Prostate gland (tissue), 2 donors: ENCODE measurements at regions not wholly inside any gene's neighbourhood (a gene's known extent, or its start where the extent isn't known, plus 50 kb on each side); places are given as distances from the start of the nearest gene placed in this dataset.

ENCODE experiments used
- DNase-seq: peaks from one replicate; pipeline ENCODE4 v3.0.0-alpha.2; 2019; ENCODE audit warnings: low spot score
- H3K27ac ChIP-seq, 2 donors: fragments of 200-600 bp; sonication (generic); 2 replicates each; pipeline ENCODE4 v1.5.1; 2017 to 2019
- H3K27me3 ChIP-seq: fragments of 200-600 bp; sonication (generic); replicated peaks from 2 replicates; pipeline ENCODE4 v1.5.1; 2019; ENCODE audit not compliant: insufficient read depth
- H3K36me3 ChIP-seq, 2 donors: fragments of 200-600 bp; sonication (generic); 1 replicate in 1 of 2; 2 replicates in 1 of 2; pipeline versions ENCODE4 v1.5.1 to v1.8.1; 2017 to 2019
- H3K4me1 ChIP-seq: fragments of 200-600 bp; sonication (generic); replicated peaks from 2 replicates; pipeline ENCODE4 v1.5.1; 2019
- H3K4me3 ChIP-seq, 2 donors: fragments of 200-600 bp; sonication (generic); 2 replicates each; pipeline ENCODE4 v1.5.1; 2017 to 2019
- H3K9me3 ChIP-seq: fragments of 200-600 bp; sonication (generic); 2 replicates; pipeline ENCODE4 v1.5.1; 2017
- POLR2A ChIP-seq: fragments of 450-650 bp; IDR thresholded peaks from one replicate; pipeline ENCODE4 v1.6.1; 2016; ENCODE audit warnings: antibody characterized with exemption, mild to moderate bottlenecking
- POLR2AphosphoS5 ChIP-seq: sonication (generic); formaldehyde crosslinking; IDR thresholded peaks from one replicate; pipeline ENCODE4 v1.6.1; 2017; ENCODE audit warnings: antibody characterized with exemption
- WGBS: methylation state at CpG from one replicate; pipeline ENCODE4 v1.1.5; 2018; 5-methylcytosine and 5-hydroxymethylcytosine counted together
- intact Hi-C: fragments of 100-400 bp; cut with DNase I; formaldehyde crosslinking; loops from one replicate; pipeline ENCODE4 v1.14.2; 2022
- TF ChIP-seq, protein P1 (sequence below), 4 experiments: fragments of 200-600 bp in 2 of 4; fragments of 450-650 bp in 2 of 4; sonication (generic) in 2 of 4; IDR thresholded peaks; 1 replicate in 3 of 4; 2 replicates in 1 of 4; pipeline ENCODE4 v1.5.1; 2016 to 2019; ENCODE audit warnings: antibody characterized with exemption in 4 of 4, mild to moderate bottlenecking in 2 of 4, moderate library complexity in 2 of 4

DNA sequence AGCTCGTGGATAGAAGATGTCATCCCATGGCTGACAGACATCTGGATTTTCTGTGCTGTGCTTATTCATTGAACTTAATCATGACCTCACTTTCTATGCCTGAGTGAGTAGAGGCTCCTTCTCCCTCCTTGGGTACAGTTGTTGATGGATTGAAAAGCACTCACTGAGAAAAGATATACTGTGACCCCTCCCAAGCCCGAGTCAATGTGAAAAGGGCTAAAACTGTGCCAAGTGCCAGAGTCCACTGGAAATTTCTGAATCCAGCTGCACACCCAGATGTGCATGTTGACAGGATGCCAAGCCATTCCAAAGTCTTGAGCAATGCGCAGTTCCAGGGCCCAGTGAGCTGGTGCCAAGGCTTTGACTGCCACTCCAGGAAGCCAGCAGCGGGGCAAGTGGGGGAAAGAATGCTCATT is 473.0 kb downstream of the NTRK2 start:
- 86% methylated on average over 4 of the region's 4 CpGs for WGBS
- Histone ChIP-seq H3K27ac (no peak overlapping the region), H3K9me3 (no peaks in the 10 kb centered on the region), H3K27me3 (no peaks in the 10 kb centered on the region), H3K4me1 (no peaks in the 10 kb centered on the region), H3K36me3 (no peaks in the 10 kb centered on the region), H3K4me3 (no peak overlapping the region)
- intact Hi-C loops, result no loop called here
- TF ChIP-seq, protein P1, sequence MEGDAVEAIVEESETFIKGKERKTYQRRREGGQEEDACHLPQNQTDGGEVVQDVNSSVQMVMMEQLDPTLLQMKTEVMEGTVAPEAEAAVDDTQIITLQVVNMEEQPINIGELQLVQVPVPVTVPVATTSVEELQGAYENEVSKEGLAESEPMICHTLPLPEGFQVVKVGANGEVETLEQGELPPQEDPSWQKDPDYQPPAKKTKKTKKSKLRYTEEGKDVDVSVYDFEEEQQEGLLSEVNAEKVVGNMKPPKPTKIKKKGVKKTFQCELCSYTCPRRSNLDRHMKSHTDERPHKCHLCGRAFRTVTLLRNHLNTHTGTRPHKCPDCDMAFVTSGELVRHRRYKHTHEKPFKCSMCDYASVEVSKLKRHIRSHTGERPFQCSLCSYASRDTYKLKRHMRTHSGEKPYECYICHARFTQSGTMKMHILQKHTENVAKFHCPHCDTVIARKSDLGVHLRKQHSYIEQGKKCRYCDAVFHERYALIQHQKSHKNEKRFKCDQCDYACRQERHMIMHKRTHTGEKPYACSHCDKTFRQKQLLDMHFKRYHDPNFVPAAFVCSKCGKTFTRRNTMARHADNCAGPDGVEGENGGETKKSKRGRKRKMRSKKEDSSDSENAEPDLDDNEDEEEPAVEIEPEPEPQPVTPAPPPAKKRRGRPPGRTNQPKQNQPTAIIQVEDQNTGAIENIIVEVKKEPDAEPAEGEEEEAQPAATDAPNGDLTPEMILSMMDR (IDR thresholded peaks at IDR 0.05), result no peak
- TF ChIP-seq POLR2A (no peak), POLR2AphosphoS5 (no peak)
- DNase-seq, result no peak

DNA sequence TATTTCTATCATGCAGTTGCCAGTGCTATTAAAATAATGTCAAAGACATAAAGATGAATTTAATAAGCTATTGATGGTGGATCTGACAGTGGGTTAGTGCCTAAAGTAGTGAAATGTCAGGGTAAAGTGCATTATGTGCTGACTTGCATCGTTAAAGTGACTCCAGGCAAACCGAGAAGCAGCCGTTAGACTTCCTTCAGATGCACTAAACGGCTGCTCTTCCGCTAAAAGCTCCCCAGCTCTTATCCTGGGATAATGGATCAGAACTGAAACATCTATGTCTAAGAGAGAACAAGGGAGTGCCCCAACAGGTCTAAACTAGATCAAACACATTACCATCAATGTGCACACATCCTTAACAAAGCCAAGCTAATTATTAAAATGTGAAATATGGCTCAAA is 468.2 kb downstream of the NTRK2 start:
- intact Hi-C loops, result no loop called here
- no peak for DNase-seq
- H3K9me3 ChIP-seq, result no peaks in the 10 kb centered on the region
- no peak overlapping the region for H3K27ac ChIP-seq
- H3K4me3 ChIP-seq, result no peak overlapping the region
- TF ChIP-seq POLR2AphosphoS5 (no peak), POLR2A (no peak)
- TF ChIP-seq, protein P1 (IDR thresholded peaks at IDR 0.05), result no peak
- 34% methylated on average over 5 of the region's 5 CpGs for WGBS
- no peaks in the 10 kb centered on the region for H3K36me3 ChIP-seq
- no peaks in the 10 kb centered on the region for H3K27me3 ChIP-seq
- H3K4me1 ChIP-seq, result no peaks in the 10 kb centered on the region

DNA sequence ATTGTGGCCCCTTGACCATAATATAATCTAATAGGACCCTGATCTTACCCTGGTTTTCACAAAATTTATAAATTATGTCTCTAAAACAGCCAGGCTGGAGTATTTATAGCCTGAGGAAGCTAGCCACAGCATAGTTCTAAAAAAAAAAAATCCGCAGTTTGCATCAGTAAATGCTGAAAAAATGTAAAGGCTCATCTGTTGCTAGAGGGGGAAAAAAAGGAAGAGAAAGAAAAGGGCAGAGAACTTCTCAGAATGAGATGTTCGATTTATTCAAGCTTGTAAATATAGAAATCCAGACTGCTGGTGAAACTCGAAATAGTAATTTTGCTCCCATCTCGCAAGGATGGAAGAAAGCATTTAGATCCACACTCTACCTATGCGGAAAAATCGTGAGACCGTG is 467.5 kb downstream of the NTRK2 start:
- no peaks in the 10 kb centered on the region for H3K9me3 ChIP-seq
- DNase-seq, result no peak
- H3K27ac ChIP-seq, result no peak overlapping the region
- H3K4me1 ChIP-seq, result no peaks in the 10 kb centered on the region
- intact Hi-C loops, result no loop called here
- no peak overlapping the region for H3K4me3 ChIP-seq
- no peak for TF ChIP-seq POLR2AphosphoS5
- TF ChIP-seq, protein P1 (IDR thresholded peaks at IDR 0.05), result no peak
- no peak for TF ChIP-seq POLR2A
- 91% methylated on average over 7 of the region's 7 CpGs for WGBS
- H3K27me3 ChIP-seq, result no peaks in the 10 kb centered on the region
- H3K36me3 ChIP-seq, result no peaks in the 10 kb centered on the region

DNA sequence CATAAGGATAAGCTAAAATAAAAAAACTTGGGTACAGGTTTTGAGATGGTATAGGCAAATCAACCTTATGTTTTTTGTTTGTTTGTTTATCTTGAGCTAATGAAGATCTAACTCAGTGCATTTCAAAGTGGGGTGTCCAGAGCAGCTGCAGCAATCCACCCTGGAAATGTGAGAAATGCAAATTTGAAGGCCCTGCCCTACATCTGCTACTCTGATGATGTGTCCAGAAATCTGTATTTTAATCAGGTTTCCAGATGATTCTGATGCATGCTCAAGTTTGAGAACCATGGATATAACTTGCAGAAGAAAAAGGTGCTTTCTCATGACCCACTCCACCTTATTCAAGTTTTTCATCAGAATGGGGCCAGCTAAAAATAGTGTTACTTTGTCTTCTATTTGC is 467.0 kb downstream of the NTRK2 start:
- Histone ChIP-seq H3K9me3 (no peaks in the 10 kb centered on the region), H3K4me3 (no peak overlapping the region), H3K4me1 (no peaks in the 10 kb centered on the region), H3K27ac (no peak overlapping the region), H3K36me3 (no peaks in the 10 kb centered on the region), H3K27me3 (no peaks in the 10 kb centered on the region)
- intact Hi-C loops, result no loop called here
- DNase-seq, result no peak
- TF ChIP-seq POLR2A, result no peak
- no peak for TF ChIP-seq POLR2AphosphoS5
- TF ChIP-seq, protein P1 (IDR thresholded peaks at IDR 0.05), result no peak

DNA sequence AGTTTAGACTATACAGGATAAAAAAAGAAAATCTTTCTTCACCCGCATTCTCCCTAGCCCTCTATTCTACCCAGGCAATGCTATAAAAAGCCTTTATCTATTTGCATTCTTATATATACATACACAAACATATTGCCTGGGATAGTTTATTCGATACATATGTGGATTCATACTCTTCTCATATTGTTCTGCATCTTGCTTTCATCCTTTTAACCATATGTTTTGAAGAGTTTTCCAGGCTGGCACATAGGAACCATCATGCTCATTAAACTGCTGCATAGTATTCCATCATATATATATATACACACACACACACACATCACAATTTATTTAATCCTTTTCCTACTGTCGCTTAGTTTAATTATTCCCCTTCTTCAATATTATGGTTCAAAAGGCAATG is 461.2 kb downstream of the NTRK2 start:
- H3K27me3 ChIP-seq, result no peaks in the 10 kb centered on the region
- H3K4me3 ChIP-seq, result no peak overlapping the region
- TF ChIP-seq, protein P1 (IDR thresholded peaks at IDR 0.05), result no peak
- no peak for TF ChIP-seq POLR2AphosphoS5
- no peak for TF ChIP-seq POLR2A
- DNase-seq, result no peak
- H3K36me3 ChIP-seq, result no peaks in the 10 kb centered on the region
- WGBS, result 86% methylated on average over 3 of the region's 3 CpGs
- intact Hi-C loops, result no loop called here
- H3K4me1 ChIP-seq, result no peaks in the 10 kb centered on the region
- H3K27ac ChIP-seq, result no peak overlapping the region
- no peaks in the 10 kb centered on the region for H3K9me3 ChIP-seq
